DND-41 (cell line): ENCODE measurements at regions not wholly inside any gene's neighbourhood (a gene's known extent, or its start where the extent isn't known, plus 50 kb on each side); places are given as distances from the start of the nearest gene placed in this dataset.

Experiments used
- ATAC-seq: fragments of 200-7000 bp; cut with Tn5 transposase; 3 replicates; pipeline ENCODE4 v1.9.1; 2021; ENCODE audit warnings: low read depth; ENCODE audit not compliant: insufficient read depth
- DNase-seq: peaks from one replicate; pipeline ENCODE4 v3.0.0-alpha.2; 2020
- H2AFZ ChIP-seq: 2 replicates; pipeline ENCODE4 v1.6.0; 2012; ENCODE audit warnings: low read depth, low read length
- H3K27ac ChIP-seq: 2 replicates; pipeline ENCODE4 v1.5.1; 2012; ENCODE audit warnings: low read length, inconsistent platforms
- H3K27me3 ChIP-seq: fragments of 200-600 bp; sonication (generic); 2 replicates; pipeline ENCODE4 v1.6.0; 2012; ENCODE audit warnings: low read length, mild to moderate bottlenecking, inconsistent platforms; ENCODE audit not compliant: insufficient read depth, poor library complexity
- H3K36me3 ChIP-seq: 2 replicates; pipeline ENCODE4 v1.5.1; 2012; ENCODE audit warnings: low read length, inconsistent platforms; ENCODE audit not compliant: insufficient read depth
- H3K4me1 ChIP-seq: 2 replicates; pipeline ENCODE4 v1.5.1; 2012; ENCODE audit warnings: mild to moderate bottlenecking, low read length; ENCODE audit not compliant: insufficient read depth
- H3K4me2 ChIP-seq: 2 replicates; pipeline ENCODE4 v1.6.0; 2012; ENCODE audit warnings: mild to moderate bottlenecking, moderate library complexity, low read length, inconsistent platforms; ENCODE audit not compliant: insufficient read depth
- H3K4me3 ChIP-seq, 2 experiments: fragments of 200-600 bp in 1 of 2; shearing (Covaris generic) in 1 of 2; 2 replicates each; pipeline ENCODE4 v1.5.1; 2012 to 2016; ENCODE audit warnings: inconsistent platforms in 2 of 2, low read length in 2 of 2, mild to moderate bottlenecking in 2 of 2, low read depth in 1 of 2, moderate library complexity in 1 of 2
- H3K79me2 ChIP-seq: 2 replicates; pipeline ENCODE4 v1.6.0; 2012; ENCODE audit warnings: low read length, inconsistent platforms; ENCODE audit not compliant: insufficient read depth
- H3K9ac ChIP-seq: 2 replicates; pipeline ENCODE4 v1.6.0; 2012; ENCODE audit warnings: low read depth, mild to moderate bottlenecking, inconsistent platforms, low read length, moderate library complexity
- H3K9me3 ChIP-seq: 2 replicates; pipeline ENCODE4 v1.5.1; 2012; ENCODE audit warnings: low read length, moderate library complexity, mild to moderate bottlenecking, inconsistent platforms; ENCODE audit not compliant: insufficient read depth, severe bottlenecking
- H4K20me1 ChIP-seq: 2 replicates; pipeline ENCODE4 v1.6.0; 2012; ENCODE audit warnings: low read length; ENCODE audit not compliant: insufficient read depth
- CTCF ChIP-seq: IDR thresholded peaks from 2 replicates; pipeline ENCODE4 v1.5.1; 2012; ENCODE audit warnings: borderline replicate concordance, low read length, moderate library complexity, mild to moderate bottlenecking; ENCODE audit not compliant: poor library complexity, severe bottlenecking; ENCODE audit errors: extremely low read depth
- EZH2 ChIP-seq: IDR thresholded peaks from 3 replicates; pipeline ENCODE4 v1.6.1; 2012; ENCODE audit warnings: borderline replicate concordance, low read depth, mild to moderate bottlenecking, moderate library complexity, low read length, inconsistent platforms; ENCODE audit not compliant: severe bottlenecking

DNA sequence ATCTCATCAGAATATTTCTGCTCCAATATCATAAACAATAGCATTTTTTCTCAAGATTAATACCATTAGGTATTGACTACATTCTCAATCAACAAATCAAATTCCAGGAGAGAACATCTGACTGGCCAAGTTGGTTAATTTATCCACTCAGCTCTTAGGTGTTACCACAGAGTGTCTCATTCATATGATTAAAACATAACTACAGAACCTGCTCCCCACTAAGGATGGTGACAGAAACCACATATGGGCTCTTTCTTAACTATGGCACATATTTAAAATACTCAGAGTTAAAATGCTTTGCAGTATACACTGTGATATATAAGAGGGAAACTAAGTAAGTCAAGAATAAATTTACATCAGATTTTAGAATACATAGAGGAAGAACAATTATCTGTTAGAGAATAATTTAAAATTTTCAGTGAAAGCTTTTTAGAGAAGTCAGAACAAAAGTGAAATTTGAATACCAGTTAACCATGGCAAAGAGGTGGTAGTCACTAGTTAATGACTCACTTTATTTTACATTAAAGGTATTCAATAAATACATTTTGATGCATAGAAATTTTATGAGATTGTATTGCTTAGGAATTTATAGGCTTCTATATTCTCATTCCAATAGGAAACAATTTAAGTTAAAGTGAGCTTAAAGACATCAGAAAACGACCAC lies 1120.8 kb upstream of the TMEFF2 start:
- H3K27ac ChIP-seq = no peak overlapping the region

DNA sequence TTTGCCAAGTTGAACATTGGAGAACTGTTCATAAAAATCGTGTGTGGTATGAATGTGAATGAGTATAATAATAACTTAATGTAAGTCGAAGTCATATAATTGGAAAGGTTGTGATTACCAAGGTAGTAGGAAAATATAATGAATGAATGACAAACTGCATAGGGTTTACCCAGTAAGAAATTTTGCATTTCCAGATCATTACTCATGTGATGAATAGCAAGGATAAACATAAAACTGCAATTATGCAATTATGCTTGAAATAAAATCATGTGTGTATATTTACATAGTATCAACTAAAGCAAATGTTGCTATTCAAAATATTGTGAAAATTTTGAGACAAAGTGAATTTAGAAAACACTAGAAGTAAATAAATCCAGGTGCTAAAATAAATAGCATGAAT lies 1108.7 kb upstream of the TMEFF2 start:
- Histone ChIP-seq H3K36me3 (no peaks in the 10 kb centered on the region), H4K20me1 (no peaks in the 10 kb centered on the region), H3K27me3 (no peaks in the 10 kb centered on the region), H2AFZ (no peak overlapping the region), H3K4me3 (no peak overlapping the region), H3K79me2 (no peaks in the 10 kb centered on the region), H3K9ac (no peak overlapping the region), H3K4me2 (no peak overlapping the region), H3K4me1 (no peaks in the 10 kb centered on the region), H3K27ac (no peak overlapping the region), H3K9me3 (no peaks in the 10 kb centered on the region)
- no peak for DNase-seq
- TF ChIP-seq CTCF (no peak), EZH2 (no peak)
- ATAC-seq = no peak

More for the DNA sequence above, 1120.8 kb upstream of the TMEFF2 start:
- DNase-seq = no peak
- Histone ChIP-seq H3K36me3 (no peaks in the 10 kb centered on the region), H3K9ac (no peak overlapping the region), H3K4me3 (no peak overlapping the region), H4K20me1 (no peaks in the 10 kb centered on the region), H3K27me3 (no peaks in the 10 kb centered on the region), H3K9me3 (no peaks in the 10 kb centered on the region), H2AFZ (no peak overlapping the region), H3K4me1 (no peaks in the 10 kb centered on the region), H3K79me2 (no peaks in the 10 kb centered on the region), H3K4me2 (no peak overlapping the region)
- no peak; the same call in 2 of the 3 replicates for ATAC-seq
- TF ChIP-seq CTCF (no peak), EZH2 (no peak)

GRCh38 chr2:193294371-193294770 lies 1099.6 kb upstream of the TMEFF2 start:
- DNase-seq (no peak), ATAC-seq (no peak)
- no peaks in the 10 kb centered on the region for H3K27me3 ChIP-seq
- H3K27ac ChIP-seq = no peak overlapping the region
- no peak overlapping the region for H3K9ac ChIP-seq
- no peak overlapping the region for H3K4me3 ChIP-seq
- no peaks in the 10 kb centered on the region for H3K79me2 ChIP-seq
- H3K9me3 ChIP-seq = no peaks in the 10 kb centered on the region
- no peak overlapping the region for H3K4me2 ChIP-seq
- H3K36me3 ChIP-seq = no peaks in the 10 kb centered on the region
- TF ChIP-seq EZH2 = no peak
- no peak for TF ChIP-seq CTCF
- no peaks in the 10 kb centered on the region for H4K20me1 ChIP-seq
- no peak overlapping the region for H2AFZ ChIP-seq
- no peaks in the 10 kb centered on the region for H3K4me1 ChIP-seq

DNA sequence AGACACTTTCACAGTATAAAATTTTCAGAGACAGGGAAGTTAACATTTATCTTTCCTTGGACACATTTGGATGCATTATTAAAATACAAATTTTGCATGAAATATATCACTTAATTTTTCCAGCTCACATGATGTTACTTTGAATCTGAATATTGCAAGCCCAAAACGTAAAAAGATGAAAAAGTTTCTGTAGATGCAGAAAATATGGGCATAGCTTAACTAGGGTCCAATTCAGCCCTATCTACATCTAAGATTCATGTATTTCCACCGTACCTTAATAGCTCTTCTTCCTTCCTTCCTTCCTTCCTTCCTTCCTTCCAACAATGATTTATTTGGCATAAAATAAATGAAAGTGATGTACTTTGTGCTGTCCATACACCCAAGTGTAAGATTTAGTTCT lies 1084.6 kb upstream of the TMEFF2 start:
- TF ChIP-seq CTCF = no peak
- no peak overlapping the region for H3K27ac ChIP-seq
- no peaks in the 10 kb centered on the region for H3K36me3 ChIP-seq
- H3K4me1 ChIP-seq = no peaks in the 10 kb centered on the region
- no peak overlapping the region for H3K4me2 ChIP-seq
- DNase-seq (no peak), ATAC-seq (no peak)
- H3K4me3 ChIP-seq = no peak overlapping the region
- no peaks in the 10 kb centered on the region for H3K27me3 ChIP-seq
- H4K20me1 ChIP-seq = no peaks in the 10 kb centered on the region
- H3K9ac ChIP-seq = no peak overlapping the region
- H3K79me2 ChIP-seq = no peaks in the 10 kb centered on the region
- H2AFZ ChIP-seq = no peak overlapping the region
- H3K9me3 ChIP-seq = no peaks in the 10 kb centered on the region
